Activated CD8-positive, alpha-beta memory T cell treated with anti-CD3 and anti-CD28 coated beads for 36 hours (primary cell): ENCODE measurements at regions not wholly inside any gene's neighbourhood (a gene's known extent, or its start where the extent isn't known, plus 50 kb on each side); places are given as distances from the start of the nearest gene placed in this dataset.

ENCODE experiments used
- CTCF ChIA-PET: fragments of 350-600 bp; sonication (Branson Sonifier 250); formaldehyde crosslinking; loops from one replicate; lab custom pipeline; 2021; ENCODE audit warnings: antibody characterized with exemption; lab: Charles Lee
- POLR2A ChIA-PET: fragments of 350-600 bp; sonication (Branson Sonifier 250); formaldehyde crosslinking; loops from one replicate; lab custom pipeline; 2021; ENCODE audit warnings: antibody characterized with exemption; lab: Charles Lee

DNA sequence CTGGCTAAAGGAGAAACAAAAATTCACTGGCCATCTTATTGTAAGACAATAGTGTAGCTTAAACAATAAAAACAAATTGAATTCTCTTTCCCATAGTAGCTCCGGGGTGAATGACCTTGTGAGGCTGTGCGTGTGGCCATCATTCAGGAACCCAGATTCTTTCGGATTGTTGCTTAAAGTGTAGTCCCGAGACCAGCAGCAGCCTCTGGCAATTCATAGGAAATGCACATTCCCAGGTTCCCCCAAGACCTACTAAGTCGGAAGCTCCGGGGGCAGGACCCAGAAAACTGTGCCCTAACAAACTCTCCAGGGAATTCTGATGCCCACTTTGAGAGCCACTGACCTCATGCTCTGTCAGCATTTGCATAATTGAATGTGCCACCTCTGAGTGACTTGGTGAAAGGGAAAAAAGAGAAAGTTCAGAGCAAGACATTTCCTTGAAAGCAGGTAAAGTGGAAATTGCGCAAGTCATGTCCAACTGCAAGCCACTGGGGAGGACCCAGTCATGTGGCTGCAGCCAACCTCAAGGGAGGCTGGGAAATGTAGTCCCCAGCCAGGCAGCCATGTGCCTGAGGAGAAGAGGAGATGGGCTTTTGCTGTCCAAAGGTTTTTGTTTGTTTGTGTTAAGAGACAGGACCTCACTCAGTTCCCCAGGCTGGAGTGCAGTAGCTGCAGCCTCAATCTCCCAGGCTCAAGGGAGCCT lies 50.7 kb upstream of the PNMA8B start:
- CTCF ChIA-PET: interaction anchor here (0.5 to 1.5 kb wide), 3 partner anchors 9 to 233 kb away, joined by 4 to 6 read pairs (median 4); no protein-coding TSS in a partner anchor
- POLR2A ChIA-PET: interaction anchor here (0.6 kb wide), 1 partner anchor 146 kb away, joined by 6 read pairs; no protein-coding TSS in a partner anchor

DNA sequence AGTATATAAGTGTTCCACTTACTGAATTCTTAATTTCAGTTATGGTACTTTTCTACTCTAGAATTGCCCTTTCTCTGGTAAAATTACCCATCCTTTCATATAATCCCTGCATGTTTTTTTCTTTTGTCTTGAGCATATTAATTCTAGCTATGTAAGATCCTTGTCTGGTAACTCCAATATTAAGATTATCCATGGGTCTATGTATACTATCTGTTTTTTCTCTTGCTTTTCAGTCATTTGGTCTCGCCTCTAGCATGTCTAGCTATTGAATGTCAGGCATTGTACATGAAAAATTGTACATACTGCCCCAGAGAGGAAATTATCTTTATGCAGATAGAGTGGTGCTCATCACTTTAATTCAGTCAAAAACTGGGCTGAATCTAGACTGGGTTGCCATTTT lies 50.4 kb upstream of the CALM3 start:
- ChIA-PET POLR2A (no interaction called here), CTCF (no interaction called here)

DNA sequence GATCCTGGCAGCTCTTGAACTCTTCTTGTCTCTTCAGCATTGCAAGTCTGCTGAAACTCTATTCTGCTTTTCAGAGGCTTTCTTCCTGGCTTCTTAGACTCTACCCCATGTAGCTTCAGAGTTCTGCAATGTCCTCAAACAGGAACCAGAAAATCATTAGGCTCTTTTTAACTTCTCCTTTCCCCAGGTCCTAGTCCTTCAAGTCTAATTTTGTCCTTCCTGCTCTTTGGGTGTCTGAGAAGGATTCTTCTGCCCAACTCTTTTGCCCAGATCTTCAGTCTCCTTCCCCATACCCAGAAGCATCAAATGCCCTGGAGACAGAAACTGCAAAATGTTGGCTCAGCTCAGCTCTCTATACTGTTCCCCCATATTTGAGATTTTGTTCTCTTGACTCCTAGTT lies 50.0 kb upstream of the CALM3 start:
- ChIA-PET CTCF (interaction anchor here (1.1 kb wide), 1 partner anchor 14 kb away, joined by 4 read pairs; no protein-coding TSS in a partner anchor), POLR2A (no interaction called here)
